ENCODE measurements at regions not wholly inside any gene's neighbourhood (a gene's known extent, or its start where the extent isn't known, plus 50 kb on each side); places are given as distances from the start of the nearest gene placed in this dataset.

- no peak for DNase-seq
- Histone ChIP-seq H2AFZ (ENCODE audit: insufficient read depth, low read depth, low read length, poor library complexity, severe bottlenecking) (no peak overlapping the region), H3K4me2 (replicated peaks; ENCODE audit: extremely low read depth, low read length, poor library complexity, severe bottlenecking) (no peak overlapping the region), H4K20me1 (ENCODE audit: insufficient read depth, low read length) (no peaks in the 10 kb centered on the region), H3K79me2 (ENCODE audit: insufficient read depth, low read length) (no peaks in the 10 kb centered on the region), H3K27ac (ENCODE audit: low read depth in 1 of 2, low read length in 2 of 2) (no peak overlapping the region), H3K4me3 (replicated peaks in 1 of 3; ENCODE audit: low read depth in 2 of 3, low read length in 3 of 3) (no peak overlapping the region), H3K36me3 (replicated peaks in 1 of 2; ENCODE audit: control insufficient read depth in 1 of 2, insufficient read depth in 2 of 2, low read length in 2 of 2) (no peaks in the 10 kb centered on the region), H3K9ac (ENCODE audit: insufficient read depth, low read length, poor library complexity, severe bottlenecking) (no peak overlapping the region), H3K4me1 (ENCODE audit: control insufficient read depth in 1 of 2, insufficient read depth in 2 of 2, low read length in 2 of 2) (no peaks in the 10 kb centered on the region), H3K9me3 (replicated peaks in 1 of 2; ENCODE audit: control insufficient read depth in 1 of 2, insufficient read depth in 1 of 2, low read length in 2 of 2) (no peaks in the 10 kb centered on the region), H3K27me3 (ENCODE audit: control insufficient read depth in 2 of 2, insufficient read depth in 2 of 2, low read length in 2 of 2) (peaks cover 2% of the 10 kb centered on the region in 2 donors)
- peaks cover 2 to 14% (median 8%) of the 10 kb centered on the region in 3 donors for H3K27me3 Mint-ChIP-seq (ENCODE audit: low read depth in 3 of 3)
- no peak overlapping the region for H3K4me3 Mint-ChIP-seq
- no peak for TF ChIP-seq CTCF (IDR thresholded peaks at IDR 0.05)
- intact Hi-C loops (cut with micrococcal nuclease) = loop anchor here (5.0 to 10.0 kb wide), 2 partner anchors 363 to 365 kb away; no protein-coding TSS in a partner anchor
- no peaks in the 10 kb centered on the region for H3K36me3 Mint-ChIP-seq
- H3K9me3 Mint-ChIP-seq = peaks cover 0 to 3% (median 0%) of the 10 kb centered on the region in 7 donors
- no peaks in the 10 kb centered on the region for H3K4me1 Mint-ChIP-seq
- H3K27ac Mint-ChIP-seq = no peak overlapping the region
- 92% methylated on average over 3 of the region's 5 CpGs for WGBS (ENCODE audit: insufficient coverage)
Observed at GRCh38 chr2:234139755-234140154, 89.3 kb downstream of the SPP2 start.

GRCh38 chr2:234138836-234139235, 88.3 kb downstream of the SPP2 start:
- peaks cover 0 to 2% (median 0%) of the 10 kb centered on the region in 7 donors for H3K9me3 Mint-ChIP-seq
- no peak overlapping the region for H3K27ac Mint-ChIP-seq
- peaks cover 2 to 12% (median 5%) of the 10 kb centered on the region in 3 donors for H3K27me3 Mint-ChIP-seq (ENCODE audit: low read depth in 3 of 3)
- H3K4me3 Mint-ChIP-seq = no peak overlapping the region
- Histone ChIP-seq H3K27ac (ENCODE audit: low read depth in 1 of 2, low read length in 2 of 2) (no peak overlapping the region), H3K9ac (ENCODE audit: insufficient read depth, low read length, poor library complexity, severe bottlenecking) (no peak overlapping the region), H3K9me3 (replicated peaks in 1 of 2; ENCODE audit: control insufficient read depth in 1 of 2, insufficient read depth in 1 of 2, low read length in 2 of 2) (no peaks in the 10 kb centered on the region), H2AFZ (ENCODE audit: insufficient read depth, low read depth, low read length, poor library complexity, severe bottlenecking) (no peak overlapping the region), H3K79me2 (ENCODE audit: insufficient read depth, low read length) (no peaks in the 10 kb centered on the region), H3K36me3 (replicated peaks in 1 of 2; ENCODE audit: control insufficient read depth in 1 of 2, insufficient read depth in 2 of 2, low read length in 2 of 2) (no peaks in the 10 kb centered on the region), H3K4me1 (ENCODE audit: control insufficient read depth in 1 of 2, insufficient read depth in 2 of 2, low read length in 2 of 2) (no peaks in the 10 kb centered on the region), H4K20me1 (ENCODE audit: insufficient read depth, low read length) (no peaks in the 10 kb centered on the region), H3K4me3 (replicated peaks in 1 of 3; ENCODE audit: low read depth in 2 of 3, low read length in 3 of 3) (no peak overlapping the region), H3K4me2 (replicated peaks; ENCODE audit: extremely low read depth, low read length, poor library complexity, severe bottlenecking) (no peak overlapping the region), H3K27me3 (ENCODE audit: control insufficient read depth in 2 of 2, insufficient read depth in 2 of 2, low read length in 2 of 2) (peaks cover 2% of the 10 kb centered on the region in 2 donors)
- no peak for TF ChIP-seq CTCF (IDR thresholded peaks at IDR 0.05)
- WGBS (ENCODE audit: insufficient coverage) = 93% methylated on average over 4 of the region's 9 CpGs
- DNase-seq = no peak
- no peaks in the 10 kb centered on the region for H3K36me3 Mint-ChIP-seq
- H3K4me1 Mint-ChIP-seq = no peaks in the 10 kb centered on the region
- intact Hi-C loops (cut with micrococcal nuclease) = loop anchor here in 1 of 2 donors (5.0 kb wide), 1 partner anchor 363 kb away; no protein-coding TSS in a partner anchor
